Kidney (tissue), 13 donors: ENCODE measurements at regions not wholly inside any gene's neighbourhood (a gene's known extent, or its start where the extent isn't known, plus 50 kb on each side); places are given as distances from the start of the nearest gene placed in this dataset.
A peak's percentile ranks its signal among the peaks of the same experiment; 100 is the strongest.

Experiments
- DNase-seq, 5 donors: peaks; one replicate each; pipeline ENCODE4 v3.0.0-alpha.2; 2013 to 2020
- FAIRE-seq: peaks from 2 replicates; lab custom pipeline; 2012; peaks lifted over from hg19 to GRCh38; lab: Jason Lieb, UNC
- H3K27ac ChIP-seq, 2 donors: one replicate each; pipeline ENCODE4 v1.7.0; 2013; ENCODE audit warnings: low read depth in 2 of 2, low read length in 2 of 2, inconsistent platforms in 1 of 2
- H3K27me3 ChIP-seq: one replicate; pipeline ENCODE4 v1.7.1; 2013; ENCODE audit warnings: low read length, inconsistent platforms; ENCODE audit not compliant: control insufficient read depth, insufficient read depth
- H3K36me3 ChIP-seq, 3 donors: one replicate each; pipeline versions ENCODE4 v1.7.0 to v1.7.1; 2013; ENCODE audit warnings: low read length in 3 of 3, control low read depth in 1 of 3, inconsistent platforms in 1 of 3; ENCODE audit not compliant: insufficient read depth in 3 of 3, control insufficient read depth in 2 of 3
- H3K4me1 ChIP-seq, 3 donors: one replicate each; pipeline versions ENCODE4 v1.7.0 to v1.7.1; 2013; ENCODE audit warnings: low read length in 3 of 3, inconsistent platforms in 1 of 3, low read depth in 1 of 3; ENCODE audit not compliant: control insufficient read depth in 2 of 3, insufficient read depth in 2 of 3
- H3K4me3 ChIP-seq, 3 donors: one replicate each; pipeline versions ENCODE4 v1.7.0 to v1.8.1; 2013; ENCODE audit warnings: low read length in 3 of 3, control low read depth in 1 of 3, inconsistent platforms in 1 of 3
- H3K9ac ChIP-seq, 3 donors: one replicate each; pipeline versions ENCODE4 v1.7.0 to v1.7.1; 2013; ENCODE audit warnings: low read length in 3 of 3, control low read depth in 1 of 3, inconsistent platforms in 1 of 3
- H3K9me3 ChIP-seq, 3 donors: one replicate each; pipeline versions ENCODE4 v1.7.0 to v1.7.1; 2013; ENCODE audit warnings: low read length in 3 of 3, control low read depth in 1 of 3, inconsistent platforms in 1 of 3; ENCODE audit not compliant: control insufficient read depth in 2 of 3, insufficient read depth in 1 of 3
- intact Hi-C: fragments of 100-400 bp; cut with DNase I; formaldehyde crosslinking; loops from one replicate; pipeline ENCODE4 v1.11.1; 2022
- TF ChIP-seq, protein P1 (sequence below): IDR thresholded peaks from 3 replicates; pipeline ENCODE4 v1.5.1; 2012; ENCODE audit warnings: mild to moderate bottlenecking, moderate library complexity, borderline replicate concordance; ENCODE audit not compliant: insufficient read depth; ENCODE audit errors: extremely low read depth
- donor health status: control.
- donor health status: control.
- donor health status: control.
- donor health status: control.
- donor health status: control.
- donor health status: DM: yes; HTN: yes; CAD: no.
- donor health status: Normal renal cell carcinoma (clear cell type).

- FAIRE-seq = no peak
- H3K4me1 ChIP-seq = no peaks in the 10 kb centered on the region
- H3K9me3 ChIP-seq = no peaks in the 10 kb centered on the region
- intact Hi-C loops = no loop called here
- no peak overlapping the region for H3K27ac ChIP-seq
- TF ChIP-seq, protein P1, sequence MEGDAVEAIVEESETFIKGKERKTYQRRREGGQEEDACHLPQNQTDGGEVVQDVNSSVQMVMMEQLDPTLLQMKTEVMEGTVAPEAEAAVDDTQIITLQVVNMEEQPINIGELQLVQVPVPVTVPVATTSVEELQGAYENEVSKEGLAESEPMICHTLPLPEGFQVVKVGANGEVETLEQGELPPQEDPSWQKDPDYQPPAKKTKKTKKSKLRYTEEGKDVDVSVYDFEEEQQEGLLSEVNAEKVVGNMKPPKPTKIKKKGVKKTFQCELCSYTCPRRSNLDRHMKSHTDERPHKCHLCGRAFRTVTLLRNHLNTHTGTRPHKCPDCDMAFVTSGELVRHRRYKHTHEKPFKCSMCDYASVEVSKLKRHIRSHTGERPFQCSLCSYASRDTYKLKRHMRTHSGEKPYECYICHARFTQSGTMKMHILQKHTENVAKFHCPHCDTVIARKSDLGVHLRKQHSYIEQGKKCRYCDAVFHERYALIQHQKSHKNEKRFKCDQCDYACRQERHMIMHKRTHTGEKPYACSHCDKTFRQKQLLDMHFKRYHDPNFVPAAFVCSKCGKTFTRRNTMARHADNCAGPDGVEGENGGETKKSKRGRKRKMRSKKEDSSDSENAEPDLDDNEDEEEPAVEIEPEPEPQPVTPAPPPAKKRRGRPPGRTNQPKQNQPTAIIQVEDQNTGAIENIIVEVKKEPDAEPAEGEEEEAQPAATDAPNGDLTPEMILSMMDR = no peak
- H3K36me3 ChIP-seq = no peaks in the 10 kb centered on the region
- H3K27me3 ChIP-seq = no peaks in the 10 kb centered on the region
- DNase-seq = no peak
- H3K9ac ChIP-seq = no peak overlapping the region
- H3K4me3 ChIP-seq = no peak overlapping the region
Measured at GRCh38 chr9:71465392-71465791, 302.9 kb downstream of the CEMIP2 start.

GRCh38 chr9:71459082-71459481 lies 309.2 kb downstream of the CEMIP2 start:
- FAIRE-seq (no peak), DNase-seq (peak in 2 of 5 donors; percentile 0 to 1)
- H3K9me3 ChIP-seq = no peaks in the 10 kb centered on the region
- intact Hi-C loops = no loop called here
- H3K9ac ChIP-seq = no peak overlapping the region
- no peaks in the 10 kb centered on the region for H3K27me3 ChIP-seq
- H3K4me1 ChIP-seq = no peaks in the 10 kb centered on the region
- H3K4me3 ChIP-seq = no peak overlapping the region
- H3K27ac ChIP-seq = no peak overlapping the region
- TF ChIP-seq, protein P1 = no peak
- no peaks in the 10 kb centered on the region for H3K36me3 ChIP-seq

DNA sequence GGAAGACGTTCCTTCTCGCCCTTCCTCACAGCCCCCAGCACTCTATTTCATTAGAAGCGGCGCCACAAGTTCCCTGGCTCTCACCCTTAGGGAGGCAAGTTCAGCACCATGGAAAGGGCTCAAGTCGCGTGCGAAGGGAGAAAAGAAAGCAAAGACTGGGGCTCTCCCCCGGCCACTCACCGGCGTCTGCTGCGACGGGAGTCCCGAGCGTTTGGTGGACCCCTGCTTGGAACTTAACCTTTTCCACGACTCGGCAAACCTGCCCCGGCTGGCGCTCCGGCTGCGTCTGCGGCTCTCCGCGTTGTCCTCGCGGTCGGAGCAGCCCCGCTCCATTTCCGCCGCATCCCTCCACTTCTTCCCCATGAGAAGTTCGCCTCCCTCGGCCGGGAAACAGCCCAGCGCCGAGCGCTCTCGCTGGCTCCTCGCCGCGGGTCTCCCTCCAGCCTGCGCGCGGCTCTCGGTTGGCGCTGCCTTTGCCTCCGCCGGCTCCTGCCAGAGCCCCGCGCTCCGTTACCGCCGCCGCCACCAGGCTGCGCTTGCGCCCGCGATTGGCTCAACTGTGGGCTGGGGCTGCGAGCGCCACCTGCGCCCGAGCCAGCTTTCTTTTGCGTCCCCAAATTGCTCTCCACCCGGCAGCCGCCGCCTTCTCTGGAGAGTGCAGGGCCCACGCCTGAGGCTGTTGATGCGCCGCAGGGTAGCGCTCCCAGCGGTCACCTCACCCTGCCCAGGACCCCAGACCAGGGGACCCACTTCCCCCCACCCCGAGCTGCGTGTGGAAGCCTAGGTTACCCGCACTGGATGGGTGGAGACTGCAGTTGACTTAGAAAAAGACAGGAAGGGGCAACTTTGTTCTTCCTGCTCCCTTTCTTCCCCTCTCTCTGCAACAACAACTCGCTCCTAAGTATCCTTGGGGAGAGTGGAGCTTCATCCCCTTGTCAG lies 321.6 kb downstream of the CEMIP2 start:
- Histone ChIP-seq H3K27me3 (no peaks in the 10 kb centered on the region), H3K4me1 (peaks cover 0 to 3% (median 0%) of the 10 kb centered on the region in 3 donors), H3K27ac (no peak overlapping the region), H3K9ac (no peak overlapping the region), H3K9me3 (peaks cover 0 to 4% (median 0%) of the 10 kb centered on the region in 3 donors), H3K4me3 (peak overlapping the region in 1 of 3 donors; percentile 33), H3K36me3 (no peaks in the 10 kb centered on the region)
- TF ChIP-seq, protein P1 = no peak
- FAIRE-seq (no peak), DNase-seq (peak; percentile 68 to 96 (median 91))
- intact Hi-C loops = no loop called here
